GM12801 (cell line): ENCODE measurements at regions not wholly inside any gene's neighbourhood (a gene's known extent, or its start where the extent isn't known, plus 50 kb on each side); places are given as distances from the start of the nearest gene placed in this dataset.

Experiments
- TF ChIP-seq, protein P1 (sequence below): IDR thresholded peaks from one replicate; pipeline ENCODE4 v1.5.1; 2011; ENCODE audit warnings: control low read depth; ENCODE audit not compliant: insufficient read length; ENCODE audit errors: extremely low read depth

DNA sequence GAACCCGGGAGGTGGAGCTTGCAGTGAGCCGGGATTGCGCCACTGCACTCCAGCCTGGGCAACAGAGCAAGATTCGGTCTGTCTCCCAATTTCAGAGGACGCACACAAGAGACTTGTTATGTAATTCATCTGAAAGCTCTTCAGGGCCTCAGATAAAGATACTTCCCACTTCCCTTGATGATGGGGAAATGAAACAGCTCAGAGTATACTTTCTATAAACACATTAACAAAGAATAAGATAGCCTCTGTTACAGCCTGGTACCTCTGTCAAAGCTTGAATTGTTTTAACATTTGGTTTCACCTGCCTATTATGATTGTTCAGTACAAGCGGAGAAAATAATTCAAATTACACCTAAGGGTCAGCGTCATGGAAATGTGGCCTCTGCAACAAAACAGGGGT lies 622.9 kb upstream of the ADGRL4 start:
- TF ChIP-seq, protein P1, sequence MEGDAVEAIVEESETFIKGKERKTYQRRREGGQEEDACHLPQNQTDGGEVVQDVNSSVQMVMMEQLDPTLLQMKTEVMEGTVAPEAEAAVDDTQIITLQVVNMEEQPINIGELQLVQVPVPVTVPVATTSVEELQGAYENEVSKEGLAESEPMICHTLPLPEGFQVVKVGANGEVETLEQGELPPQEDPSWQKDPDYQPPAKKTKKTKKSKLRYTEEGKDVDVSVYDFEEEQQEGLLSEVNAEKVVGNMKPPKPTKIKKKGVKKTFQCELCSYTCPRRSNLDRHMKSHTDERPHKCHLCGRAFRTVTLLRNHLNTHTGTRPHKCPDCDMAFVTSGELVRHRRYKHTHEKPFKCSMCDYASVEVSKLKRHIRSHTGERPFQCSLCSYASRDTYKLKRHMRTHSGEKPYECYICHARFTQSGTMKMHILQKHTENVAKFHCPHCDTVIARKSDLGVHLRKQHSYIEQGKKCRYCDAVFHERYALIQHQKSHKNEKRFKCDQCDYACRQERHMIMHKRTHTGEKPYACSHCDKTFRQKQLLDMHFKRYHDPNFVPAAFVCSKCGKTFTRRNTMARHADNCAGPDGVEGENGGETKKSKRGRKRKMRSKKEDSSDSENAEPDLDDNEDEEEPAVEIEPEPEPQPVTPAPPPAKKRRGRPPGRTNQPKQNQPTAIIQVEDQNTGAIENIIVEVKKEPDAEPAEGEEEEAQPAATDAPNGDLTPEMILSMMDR: no peak

DNA sequence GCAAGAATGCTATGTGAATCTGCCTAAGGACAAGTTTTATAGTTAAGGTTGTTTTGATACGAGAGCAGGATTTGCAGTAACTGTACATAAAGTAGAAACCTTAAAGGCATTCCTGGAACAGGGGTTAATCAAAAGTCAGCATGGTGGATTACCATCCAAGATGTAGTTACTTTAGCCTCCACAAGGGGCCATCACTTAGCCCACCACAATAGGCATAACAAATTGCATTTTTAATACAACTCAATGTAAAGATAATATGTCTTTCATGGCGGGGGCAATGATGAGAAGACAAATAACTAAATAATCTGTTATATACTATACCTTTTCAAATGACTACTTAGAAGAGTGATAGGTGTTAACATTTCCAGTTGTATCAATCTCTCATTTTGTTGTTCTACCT lies 611.2 kb upstream of the ADGRL4 start:
- TF ChIP-seq, protein P1: no peak

DNA sequence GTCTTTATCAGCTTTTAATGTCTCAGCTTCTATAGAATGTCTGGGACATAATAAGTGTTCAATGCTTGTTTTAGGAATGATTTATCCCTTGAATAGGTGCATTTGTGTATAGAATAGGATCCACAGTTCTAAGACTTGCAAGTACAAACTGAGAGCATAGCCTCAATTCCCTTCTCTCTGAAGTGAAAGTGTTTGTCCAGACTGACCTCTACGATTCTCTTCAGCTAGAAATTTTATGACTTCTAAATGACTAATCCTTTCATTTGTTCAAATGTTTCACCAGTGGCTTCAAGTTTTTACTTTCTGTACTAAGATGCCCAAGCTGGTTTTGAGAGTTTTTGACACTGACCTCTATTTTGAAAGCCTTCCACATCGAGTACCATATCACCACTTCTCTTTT lies 608.2 kb upstream of the ADGRL4 start:
- TF ChIP-seq, protein P1: no peak

DNA sequence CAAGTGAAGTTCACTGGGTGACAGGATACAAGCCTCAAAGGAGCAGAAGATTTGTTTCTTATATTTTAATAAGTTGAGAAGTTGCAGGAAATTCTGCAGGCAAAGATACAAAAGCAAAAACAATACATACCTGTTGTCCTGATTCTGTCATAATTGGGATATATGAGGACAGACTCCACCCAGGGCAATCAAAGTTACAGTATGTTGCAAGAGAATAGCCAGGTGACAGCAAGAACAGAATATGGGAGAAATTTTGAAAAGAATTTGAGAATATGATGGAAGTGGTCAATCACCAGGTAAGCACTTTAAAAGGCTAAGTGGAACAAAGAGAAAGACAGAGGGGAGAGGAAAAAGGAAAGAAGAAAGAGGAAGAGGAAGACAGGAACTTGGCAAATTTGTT lies 607.6 kb upstream of the ADGRL4 start:
- TF ChIP-seq, protein P1: no peak

DNA sequence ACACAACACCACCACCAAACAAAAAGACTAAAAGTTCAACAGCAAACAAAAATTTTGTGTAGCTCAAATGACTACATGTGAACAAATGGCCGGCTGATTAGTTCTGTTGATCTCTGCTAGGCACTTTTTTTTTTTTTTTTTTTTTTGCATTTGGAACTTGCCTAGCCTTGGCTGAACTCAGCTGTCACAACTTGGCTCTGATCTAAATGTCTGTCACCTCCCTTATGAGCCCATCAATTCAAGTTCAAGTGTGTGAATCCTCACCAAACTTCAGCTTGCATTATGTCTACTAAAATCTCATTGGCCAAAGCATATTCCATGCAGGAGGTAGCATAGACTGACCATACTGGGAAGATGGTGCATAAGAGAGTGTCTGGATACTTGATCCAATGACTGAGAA lies 606.5 kb upstream of the ADGRL4 start:
- TF ChIP-seq, protein P1: no peak

DNA sequence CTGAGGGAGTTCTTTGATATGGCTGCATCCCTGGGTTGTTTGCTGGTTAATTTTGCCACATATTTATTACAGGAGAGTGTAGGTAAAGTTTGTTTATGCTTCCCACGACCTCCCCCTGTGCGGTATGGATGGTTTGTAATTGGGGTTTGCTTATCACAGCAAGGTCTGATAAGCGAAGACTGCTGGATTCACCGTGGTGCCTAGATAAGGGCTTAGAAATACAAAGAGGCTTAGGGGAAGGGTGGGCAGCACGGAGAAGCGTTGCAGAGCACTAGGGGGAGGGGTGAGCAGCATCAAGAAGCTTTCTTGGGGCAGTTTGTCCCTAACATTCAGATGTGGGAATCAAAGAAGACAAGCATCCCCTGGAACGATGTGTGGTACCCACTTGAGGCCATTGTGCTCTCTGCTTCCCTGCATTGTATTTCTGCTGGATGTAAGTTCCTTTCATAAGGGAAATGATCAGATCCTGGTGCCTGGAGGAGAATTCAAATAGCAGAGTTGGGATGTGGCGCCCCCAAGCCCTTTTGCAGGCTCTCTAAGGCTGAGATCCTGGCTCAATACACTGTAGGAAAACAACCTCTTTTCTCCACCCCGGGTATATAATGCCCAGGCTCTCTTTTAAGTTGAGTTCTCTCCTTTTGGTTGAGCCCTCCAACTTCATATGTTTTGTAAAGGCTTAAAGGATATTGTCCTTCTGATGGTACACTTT lies 598.1 kb upstream of the ADGRL4 start:
- TF ChIP-seq, protein P1: no peak

DNA sequence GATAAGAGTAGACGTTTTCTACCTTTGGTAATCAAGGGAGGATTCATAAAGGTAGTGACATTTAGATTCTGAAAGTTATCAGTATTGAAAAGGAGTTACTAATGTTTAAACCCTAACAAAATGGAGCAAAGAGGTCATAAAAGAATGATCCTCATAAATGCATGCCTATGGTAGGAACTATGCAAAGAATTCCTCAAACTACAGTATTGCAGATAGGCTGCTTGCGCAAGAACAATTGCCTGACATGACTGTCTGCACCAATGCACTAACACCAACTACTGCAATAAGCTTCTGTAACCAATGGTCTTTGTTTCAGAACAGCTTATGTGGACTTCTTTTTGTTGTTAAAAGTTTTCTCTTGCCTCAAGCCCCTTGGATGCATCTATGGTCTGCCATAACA lies 597.3 kb upstream of the ADGRL4 start:
- TF ChIP-seq, protein P1: no peak
